Nephron progenitor cell (in vitro differentiated cells): ENCODE measurements at regions not wholly inside any gene's neighbourhood (a gene's known extent, or its start where the extent isn't known, plus 50 kb on each side); places are given as distances from the start of the nearest gene placed in this dataset.

Source experiments
- DNase-seq: peaks from one replicate; pipeline ENCODE4 v3.0.0; 2021
- H3K27ac Mint-ChIP-seq: 2 replicates; pipeline ENCODE4 v1.8.0; 2021; ENCODE audit warnings: mild to moderate bottlenecking, moderate library complexity, mixed read lengths
- H3K27me3 Mint-ChIP-seq: 2 replicates; pipeline ENCODE4 v1.8.0; 2021; ENCODE audit warnings: mild to moderate bottlenecking, low read depth, mixed read lengths; ENCODE audit not compliant: poor library complexity
- H3K36me3 Mint-ChIP-seq: 2 replicates; pipeline ENCODE4 v1.8.0; 2021; ENCODE audit warnings: low read depth, mixed read lengths
- H3K4me1 Mint-ChIP-seq: 2 replicates; pipeline ENCODE4 v1.8.0; 2021; ENCODE audit warnings: mixed read lengths
- H3K4me3 Mint-ChIP-seq: 2 replicates; pipeline ENCODE4 v1.8.0; 2021; ENCODE audit warnings: mild to moderate bottlenecking, moderate library complexity, mixed read lengths
- H3K9me3 Mint-ChIP-seq: 2 replicates; pipeline ENCODE4 v1.8.0; 2021; ENCODE audit warnings: mild to moderate bottlenecking, moderate library complexity, mixed read lengths
- CTCF ChIP-seq: fragments of 200-600 bp; sonication (generic); IDR thresholded peaks from 2 replicates; pipeline ENCODE4 v1.5.0; 2021; ENCODE audit warnings: antibody characterized with exemption

DNA sequence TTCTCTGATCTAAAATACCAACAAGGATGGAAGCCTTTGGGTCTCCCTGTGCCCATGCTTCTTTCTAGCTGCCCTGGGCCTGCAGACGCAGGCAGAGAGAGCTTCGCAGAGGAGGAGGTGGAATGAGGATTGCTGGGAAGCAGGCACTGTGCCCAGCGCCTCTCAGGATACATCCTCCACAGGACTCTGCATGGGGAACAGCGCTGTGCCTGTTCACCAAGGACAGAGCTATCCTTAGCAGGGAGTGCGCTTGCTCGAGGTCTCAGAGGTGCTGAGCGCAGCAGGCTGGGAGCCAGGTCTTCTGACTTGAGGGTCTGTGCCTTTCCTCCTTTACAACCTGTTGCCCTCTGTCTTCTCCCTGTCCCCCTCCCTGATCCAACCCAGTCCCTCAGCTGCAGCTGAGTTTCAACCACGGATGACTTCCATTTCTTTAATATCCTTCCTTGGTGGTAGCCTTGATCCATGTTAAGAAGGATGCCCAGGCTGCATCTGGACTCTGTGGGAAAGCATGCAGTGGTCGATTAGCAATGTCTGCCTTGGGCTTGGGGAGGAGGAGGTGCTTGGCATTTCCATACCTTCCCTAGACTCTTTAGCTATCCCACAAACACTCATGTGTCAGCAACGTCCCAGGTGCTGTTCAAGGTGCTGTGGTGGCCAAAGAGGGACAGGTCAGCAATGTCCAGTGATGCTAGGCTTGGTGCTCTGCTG lies 219.6 kb upstream of the GPR26 start:
- peaks cover 22% of the 10 kb centered on the region for H3K4me1 Mint-ChIP-seq
- no peak overlapping the region for H3K4me3 Mint-ChIP-seq
- H3K27me3 Mint-ChIP-seq: peaks cover 24% of the 10 kb centered on the region
- H3K36me3 Mint-ChIP-seq: no peaks in the 10 kb centered on the region
- H3K27ac Mint-ChIP-seq: no peak overlapping the region
- H3K9me3 Mint-ChIP-seq: no peaks in the 10 kb centered on the region
- no peak for TF ChIP-seq CTCF
- no peak for DNase-seq

- Mint-ChIP-seq H3K27ac (no peak overlapping the region), H3K36me3 (no peaks in the 10 kb centered on the region), H3K9me3 (no peaks in the 10 kb centered on the region), H3K4me1 (peaks cover 17% of the 10 kb centered on the region), H3K27me3 (peaks cover 28% of the 10 kb centered on the region), H3K4me3 (no peak overlapping the region)
- no peak for TF ChIP-seq CTCF
- no peak for DNase-seq
Observed at GRCh38 chr10:123449234-123449962, 216.8 kb upstream of the GPR26 start.

DNA sequence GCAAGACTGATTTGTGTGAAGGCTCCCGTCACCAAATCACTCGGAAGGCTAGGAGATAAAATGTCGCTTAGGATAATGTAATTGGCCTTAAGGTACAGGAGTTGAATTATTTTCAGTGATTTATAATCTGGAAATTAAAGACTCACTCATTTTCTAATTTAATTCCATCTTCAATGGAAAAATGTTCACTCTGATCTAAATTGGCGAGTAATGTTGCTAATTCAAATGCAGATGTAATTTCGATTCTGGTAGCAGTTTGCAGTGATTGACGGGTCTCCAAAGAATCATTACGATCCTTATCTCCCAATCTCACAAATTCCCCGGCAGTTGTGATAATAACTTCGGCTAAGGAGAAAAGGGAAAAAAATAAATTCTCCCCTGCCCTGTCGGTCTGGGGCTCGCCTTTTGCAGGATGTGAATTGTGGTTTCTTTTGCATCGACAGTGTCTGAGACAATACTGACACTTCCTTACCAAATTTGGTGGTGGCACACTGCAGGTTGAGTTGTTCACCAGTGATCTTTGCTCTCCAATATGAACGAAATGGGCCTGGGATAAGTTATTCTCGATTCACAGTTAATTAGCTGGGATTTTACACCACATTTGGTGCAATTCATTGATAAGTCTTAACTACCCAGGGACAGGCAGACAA lies 215.1 kb upstream of the GPR26 start:
- Mint-ChIP-seq H3K27me3 (peaks cover 28% of the 10 kb centered on the region), H3K4me3 (no peak overlapping the region), H3K36me3 (no peaks in the 10 kb centered on the region), H3K4me1 (peaks cover 2% of the 10 kb centered on the region), H3K27ac (no peak overlapping the region), H3K9me3 (no peaks in the 10 kb centered on the region)
- no peak for TF ChIP-seq CTCF
- DNase-seq: no peak

DNA sequence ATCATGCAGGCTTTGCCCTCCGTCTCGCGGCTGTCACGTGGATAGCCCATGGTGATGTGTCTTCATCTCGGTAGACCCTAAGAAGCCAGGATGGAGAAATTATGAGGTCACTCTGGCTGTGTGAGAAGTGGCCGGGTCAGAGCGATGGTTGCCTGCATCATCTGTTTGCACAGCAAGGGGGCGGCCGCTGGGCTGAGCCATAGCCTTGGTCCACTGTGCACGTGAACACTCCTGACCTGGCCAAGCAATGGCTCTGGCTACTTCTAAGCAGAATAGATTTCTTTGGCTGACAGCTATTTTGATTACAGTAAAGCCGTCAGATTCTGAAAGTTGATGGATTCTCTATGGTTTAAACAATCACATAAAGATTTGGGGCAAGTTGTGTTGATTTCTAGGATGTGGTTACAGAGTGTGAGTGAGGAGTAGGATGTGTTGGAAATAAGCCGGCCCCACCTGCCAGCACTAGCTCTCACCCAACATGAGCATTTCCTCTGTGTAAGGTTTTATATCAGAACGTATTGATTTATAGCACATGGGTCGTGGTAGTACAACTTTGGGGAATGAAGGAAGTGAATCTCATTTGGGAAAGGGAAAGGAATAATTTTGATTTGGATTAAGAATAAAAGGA lies 214.4 kb upstream of the GPR26 start:
- no peak for DNase-seq
- Mint-ChIP-seq H3K4me1 (no peaks in the 10 kb centered on the region), H3K27me3 (peaks cover 34% of the 10 kb centered on the region), H3K4me3 (no peak overlapping the region), H3K9me3 (no peaks in the 10 kb centered on the region), H3K36me3 (no peaks in the 10 kb centered on the region), H3K27ac (no peak overlapping the region)
- no peak for TF ChIP-seq CTCF

- DNase-seq: no peak
- Mint-ChIP-seq H3K4me3 (no peak overlapping the region), H3K36me3 (no peaks in the 10 kb centered on the region), H3K4me1 (peaks cover 4% of the 10 kb centered on the region), H3K27me3 (peaks cover 46% of the 10 kb centered on the region), H3K9me3 (no peaks in the 10 kb centered on the region), H3K27ac (no peak overlapping the region)
- no peak for TF ChIP-seq CTCF
Observed at GRCh38 chr10:123454987-123455386, 211.2 kb upstream of the GPR26 start.
